H1 (cell line): ENCODE measurements at regions not wholly inside any gene's neighbourhood (a gene's known extent, or its start where the extent isn't known, plus 50 kb on each side); places are given as distances from the start of the nearest gene placed in this dataset.

Experiments used
- CTCF ChIA-PET: fragments of 300-600 bp; sonication (Branson Sonifier 250); formaldehyde crosslinking; loops from one replicate; lab custom pipeline; 2021; ENCODE audit not compliant: partially characterized antibody; lab: Charles Lee
- POLR2A ChIA-PET: fragments of 300-600 bp; sonication (Branson Sonifier 250); formaldehyde crosslinking; loops from one replicate; lab custom pipeline; 2021; ENCODE audit warnings: inconsistent platforms; ENCODE audit not compliant: partially characterized antibody; lab: Charles Lee
- DNase-seq, 2 experiments: peaks; one replicate each; pipeline versions ENCODE4 v3.0.0 to v3.0.0-alpha.2; 2010 to 2022; ENCODE audit warnings: low spot score in 2 of 2, low read depth in 1 of 2, mixed read lengths in 1 of 2
- FAIRE-seq: peaks from 2 replicates; lab custom pipeline; 2011; peaks lifted over from hg19 to GRCh38; lab: Jason Lieb, UNC
- H2AFZ ChIP-seq: 2 replicates; pipeline ENCODE4 v1.8.1; 2012; ENCODE audit warnings: low read length, inconsistent platforms
- H2AK5ac ChIP-seq: 2 replicates; pipeline ENCODE4 v1.6.1; 2013; ENCODE audit warnings: low read depth, low read length
- H2BK120ac ChIP-seq: replicated peaks from 2 replicates; pipeline ENCODE3; 2013; ENCODE audit warnings: low read depth, low read length, inconsistent platforms
- H2BK12ac ChIP-seq: 2 replicates; pipeline ENCODE4 v1.6.1; 2013; ENCODE audit warnings: low read depth, low read length
- H2BK15ac ChIP-seq: 2 replicates; pipeline ENCODE4 v1.6.1; 2013; ENCODE audit warnings: low read length
- H2BK20ac ChIP-seq: 2 replicates; pipeline ENCODE4 v1.6.1; 2013; ENCODE audit warnings: low read length
- H2BK5ac ChIP-seq: 2 replicates; pipeline ENCODE4 v1.6.1; 2013; ENCODE audit warnings: low read depth, low read length
- H3K14ac ChIP-seq: 2 replicates; pipeline ENCODE4 v1.6.1; 2013; ENCODE audit warnings: inconsistent platforms; ENCODE audit not compliant: insufficient read length
- H3K18ac ChIP-seq: 2 replicates; pipeline ENCODE4 v1.6.1; 2013; ENCODE audit warnings: low read length; ENCODE audit errors: extremely low read depth
- H3K23ac ChIP-seq: 2 replicates; pipeline ENCODE4 v1.6.1; 2013; ENCODE audit warnings: inconsistent platforms; ENCODE audit not compliant: insufficient read length
- H3K23me2 ChIP-seq: 2 replicates; pipeline ENCODE4 v1.6.1; 2013; ENCODE audit warnings: low read depth, low read length
- H3K27ac ChIP-seq: 2 replicates; pipeline ENCODE4 v1.6.1; 2011; ENCODE audit warnings: low read depth, low read length, inconsistent platforms
- H3K27me3 ChIP-seq, 4 experiments: replicated peaks in 1 of 4; 1 replicate in 1 of 4; 2 replicates in 3 of 4; pipeline versions ENCODE4 v1.6.1 to v1.8.1; 2011 to 2013; ENCODE audit warnings: low read length in 3 of 4, mild to moderate bottlenecking in 3 of 4, inconsistent platforms in 2 of 4, mixed read lengths in 2 of 4, moderate library complexity in 1 of 4; ENCODE audit not compliant: control insufficient read depth in 3 of 4, insufficient read depth in 3 of 4; ENCODE audit errors: extremely low read depth in 1 of 4
- H3K36me3 ChIP-seq, 4 experiments: 2 replicates each; pipeline versions ENCODE4 v1.6.1 to v1.8.1; 2011 to 2013; ENCODE audit warnings: mild to moderate bottlenecking in 4 of 4, low read length in 3 of 4, moderate library complexity in 2 of 4, control low read depth in 1 of 4, inconsistent platforms in 1 of 4; ENCODE audit not compliant: insufficient read depth in 4 of 4, control insufficient read depth in 2 of 4
- H3K4ac ChIP-seq: replicated peaks from 2 replicates; pipeline ENCODE3; 2013; ENCODE audit warnings: low read length, low read depth, mixed read lengths, inconsistent platforms; ENCODE audit not compliant: insufficient read length
- H3K4me1 ChIP-seq, 4 experiments: replicated peaks in 1 of 4; 1 replicate in 1 of 4; 2 replicates in 3 of 4; pipeline versions ENCODE4 v1.6.1 to v1.8.1; 2011 to 2013; ENCODE audit warnings: low read length in 3 of 4, inconsistent platforms in 2 of 4, mixed read lengths in 1 of 4; ENCODE audit not compliant: insufficient read depth in 4 of 4, control insufficient read depth in 3 of 4
- H3K4me2 ChIP-seq, 2 experiments: 2 replicates each; pipeline versions ENCODE4 v1.6.1 to v1.8.1; 2011 to 2013; ENCODE audit warnings: low read depth in 2 of 2, low read length in 2 of 2, control low read depth in 1 of 2, inconsistent platforms in 1 of 2, mild to moderate bottlenecking in 1 of 2; ENCODE audit not compliant: insufficient read depth in 1 of 2
- H3K4me3 ChIP-seq, 4 experiments: fragments of 200-600, 300-600 bp in 1 of 4; sonication (generic), shearing (Covaris generic), sonication (Bioruptor Twin) in 1 of 4; 2 replicates each; pipeline versions ENCODE4 v1.5.1 to v1.8.1; 2011 to 2016; ENCODE audit warnings: low read length in 4 of 4, low read depth in 3 of 4, control low read depth in 2 of 4, inconsistent platforms in 2 of 4, mild to moderate bottlenecking in 2 of 4, mixed read lengths in 1 of 4, moderate library complexity in 1 of 4; ENCODE audit not compliant: insufficient read depth in 2 of 4; ENCODE audit errors: extremely low read depth in 1 of 4
- H3K56ac ChIP-seq: replicated peaks from 2 replicates; pipeline ENCODE3; 2013; ENCODE audit warnings: low read depth, mild to moderate bottlenecking, mixed read lengths, low read length, inconsistent platforms; ENCODE audit not compliant: insufficient read length
- H3K79me1 ChIP-seq: 2 replicates; pipeline ENCODE4 v1.6.1; 2013; ENCODE audit warnings: low read depth, low read length, control low read depth
- H3K79me2 ChIP-seq, 2 experiments: 2 replicates each; pipeline versions ENCODE4 v1.6.1 to v1.8.1; 2012 to 2013; ENCODE audit warnings: low read length in 2 of 2, mild to moderate bottlenecking in 2 of 2, inconsistent platforms in 1 of 2; ENCODE audit not compliant: insufficient read depth in 2 of 2, control insufficient read depth in 1 of 2
- H3K9ac ChIP-seq, 4 experiments: replicated peaks in 1 of 4; 1 replicate in 1 of 4; 2 replicates in 3 of 4; pipeline versions ENCODE4 v1.6.1 to v1.8.1; 2011 to 2013; ENCODE audit warnings: low read depth in 3 of 4, low read length in 3 of 4, control low read depth in 2 of 4, mild to moderate bottlenecking in 2 of 4, moderate library complexity in 2 of 4, inconsistent platforms in 1 of 4; ENCODE audit errors: extremely low read depth in 1 of 4
- H3K9me3 ChIP-seq, 2 experiments: 2 replicates each; pipeline versions ENCODE4 v1.6.1 to v1.8.1; 2012 to 2013; ENCODE audit warnings: mild to moderate bottlenecking in 2 of 2, moderate library complexity in 2 of 2, control low read depth in 1 of 2, inconsistent platforms in 1 of 2, low read depth in 1 of 2, low read length in 1 of 2, mixed read lengths in 1 of 2; ENCODE audit not compliant: insufficient read depth in 2 of 2
- H4K20me1 ChIP-seq, 2 experiments: replicated peaks in 1 of 2; 2 replicates each; pipeline versions ENCODE3 to v1.8.1; 2011 to 2013; ENCODE audit warnings: inconsistent platforms in 2 of 2, low read length in 2 of 2, mild to moderate bottlenecking in 1 of 2; ENCODE audit not compliant: insufficient read depth in 2 of 2, control insufficient read depth in 1 of 2
- H4K5ac ChIP-seq: 2 replicates; pipeline ENCODE4 v1.6.1; 2013; ENCODE audit warnings: low read length, low read depth, mixed read lengths, inconsistent platforms; ENCODE audit not compliant: insufficient read length
- H4K8ac ChIP-seq: 2 replicates; pipeline ENCODE4 v1.8.0; 2013; ENCODE audit warnings: mild to moderate bottlenecking, moderate library complexity, low read length, inconsistent platforms; ENCODE audit not compliant: insufficient read depth; ENCODE audit errors: extremely low read depth
- H4K91ac ChIP-seq: replicated peaks from 2 replicates; pipeline ENCODE3; 2013; ENCODE audit warnings: low read length, mixed read lengths, inconsistent platforms; ENCODE audit not compliant: insufficient read length
- WGBS, 2 experiments: shearing (Covaris generic) in 1 of 2; methylation state at CpG; one replicate each; pipeline versions ENCODE4 v1.1.6 to v1.1.7; 2013 to 2015; ENCODE audit warnings: low lambda C conversion rate in 2 of 2, mixed read lengths in 2 of 2, inconsistent platforms in 1 of 2, low coverage in 1 of 2, missing lambda C conversion rate in 1 of 2; ENCODE audit not compliant: insufficient replicate concordance in 2 of 2, insufficient coverage in 1 of 2, insufficient read length in 1 of 2; ENCODE audit errors: extremely low coverage in 1 of 2, missing lambda C conversion rate in 1 of 2; 5-methylcytosine and 5-hydroxymethylcytosine counted together
- TF ChIP-seq, protein P1 (sequence below): IDR thresholded peaks from 2 replicates; pipeline ENCODE4 v1.6.1; 2011; ENCODE audit warnings: low read length, improper control_type of control experiment

DNA sequence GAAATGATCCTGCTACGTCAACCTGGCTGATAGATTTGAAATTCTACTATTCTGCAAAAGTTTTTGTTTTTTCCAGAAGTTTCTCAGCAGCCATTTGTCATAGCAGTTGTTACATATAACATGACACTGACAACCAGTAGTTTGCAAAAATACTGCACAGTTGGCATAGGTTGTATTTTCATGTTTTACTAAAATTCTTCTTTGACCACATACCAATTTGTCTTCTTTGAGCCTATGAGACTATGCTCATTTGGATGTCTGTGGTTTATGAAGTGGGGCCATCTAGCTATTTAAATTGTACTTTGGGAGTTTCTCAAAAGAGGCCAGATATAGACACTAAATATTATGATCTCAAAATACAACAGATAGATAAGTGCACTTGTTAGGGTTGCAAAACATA is 104.9 kb upstream of the PREP start:
- Histone ChIP-seq H3K4me2 (no peak overlapping the region), H3K4ac (no peak overlapping the region), H4K91ac (no peak overlapping the region), H3K4me1 (no peaks in the 10 kb centered on the region), H3K18ac (no peak overlapping the region), H3K23ac (no peak overlapping the region), H3K27ac (no peak overlapping the region), H3K9ac (no peak overlapping the region), H2BK15ac (no peak overlapping the region), H4K8ac (no peak overlapping the region), H3K79me2 (no peaks in the 10 kb centered on the region), H2BK20ac (no peak overlapping the region), H3K23me2 (no peaks in the 10 kb centered on the region), H3K9me3 (no peaks in the 10 kb centered on the region), H4K20me1 (no peaks in the 10 kb centered on the region), H2AK5ac (no peak overlapping the region), H2AFZ (no peak overlapping the region), H4K5ac (no peak overlapping the region), H2BK5ac (no peak overlapping the region), H3K27me3 (peaks cover 0 to under 1% (median 0%) of the 10 kb centered on the region in 4 experiments; a peak in 1 of 7 replicates), H3K4me3 (no peak overlapping the region), H3K79me1 (no peaks in the 10 kb centered on the region), H2BK120ac (no peak overlapping the region), H2BK12ac (no peak overlapping the region), H3K56ac (no peak overlapping the region), H3K14ac (no peak overlapping the region), H3K36me3 (no peaks in the 10 kb centered on the region)
- ChIA-PET POLR2A (no interaction called here), CTCF (no interaction called here)
- WGBS, 2 experiments = 100% methylated on average over 1 of the region's 1 CpG; no CpG with 5 or more reads in 1 of the 2 experiments
- no peak for FAIRE-seq
- no peak for DNase-seq
- TF ChIP-seq, protein P1, sequence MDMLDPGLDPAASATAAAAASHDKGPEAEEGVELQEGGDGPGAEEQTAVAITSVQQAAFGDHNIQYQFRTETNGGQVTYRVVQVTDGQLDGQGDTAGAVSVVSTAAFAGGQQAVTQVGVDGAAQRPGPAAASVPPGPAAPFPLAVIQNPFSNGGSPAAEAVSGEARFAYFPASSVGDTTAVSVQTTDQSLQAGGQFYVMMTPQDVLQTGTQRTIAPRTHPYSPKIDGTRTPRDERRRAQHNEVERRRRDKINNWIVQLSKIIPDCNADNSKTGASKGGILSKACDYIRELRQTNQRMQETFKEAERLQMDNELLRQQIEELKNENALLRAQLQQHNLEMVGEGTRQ = no peak
